CD4-positive, alpha-beta T cell (primary cell): ENCODE measurements at regions not wholly inside any gene's neighbourhood (a gene's known extent, or its start where the extent isn't known, plus 50 kb on each side); places are given as distances from the start of the nearest gene placed in this dataset.

Source experiments
- ATAC-seq: fragments of 200-7000 bp; cut with Tn5 transposase; one replicate; pipeline ENCODE4 v1.10.0; 2022; ENCODE audit warnings: mild to moderate bottlenecking; ENCODE audit not compliant: poor library complexity
- CTCF ChIA-PET: fragments of 350-600 bp; sonication (Branson Sonifier 250); formaldehyde crosslinking; loops from one replicate; lab custom pipeline; 2021; ENCODE audit warnings: antibody characterized with exemption, inconsistent platforms; lab: Charles Lee
- POLR2A ChIA-PET: fragments of 350-600 bp; sonication (Branson Sonifier 250); formaldehyde crosslinking; loops from one replicate; lab custom pipeline; 2021; ENCODE audit warnings: antibody characterized with exemption, inconsistent platforms; lab: Charles Lee
- DNase-seq, 14 experiments: peaks; one replicate each; pipeline ENCODE4 v3.0.0-alpha.2; 2013 to 2020; ENCODE audit warnings: mixed read lengths in 2 of 14
- H3K27ac ChIP-seq, 2 donors: one replicate each; pipeline versions ENCODE4 v1.5.1 to v1.7.0; 2013; ENCODE audit warnings: low read length in 2 of 2, low read depth in 1 of 2, mild to moderate bottlenecking in 1 of 2
- H3K27me3 ChIP-seq, 2 experiments: 1 replicate in 1 of 2; 2 replicates in 1 of 2; pipeline versions ENCODE4 v1.6.1 to v1.7.0; 2013; ENCODE audit warnings: low read length in 2 of 2, control low read depth in 1 of 2, mild to moderate bottlenecking in 1 of 2, moderate library complexity in 1 of 2; ENCODE audit not compliant: insufficient read depth in 2 of 2, control insufficient read depth in 1 of 2
- H3K36me3 ChIP-seq: one replicate; pipeline ENCODE4 v1.6.1; 2013; ENCODE audit warnings: low read length, control low read depth; ENCODE audit not compliant: insufficient read depth
- H3K4me1 ChIP-seq: one replicate; pipeline ENCODE4 v1.6.1; 2013; ENCODE audit warnings: low read length, control low read depth; ENCODE audit not compliant: insufficient read depth
- H3K4me3 ChIP-seq: one replicate; pipeline ENCODE4 v1.5.1; 2013; ENCODE audit warnings: mild to moderate bottlenecking, low read length, moderate library complexity
- H3K9me3 ChIP-seq, 2 experiments: 1 replicate in 1 of 2; 2 replicates in 1 of 2; pipeline versions ENCODE4 v1.6.1 to v1.7.0; 2013; ENCODE audit warnings: low read length in 2 of 2, mild to moderate bottlenecking in 2 of 2, control low read depth in 1 of 2, moderate library complexity in 1 of 2; ENCODE audit not compliant: control insufficient read depth in 1 of 2, insufficient read depth in 1 of 2
- H3K27ac Mint-ChIP-seq: one replicate; pipeline ENCODE4 v1.8.0; 2020; ENCODE audit warnings: mixed read lengths
- H3K27me3 Mint-ChIP-seq: one replicate; pipeline ENCODE4 v1.8.0; 2021; ENCODE audit warnings: mixed read lengths
- H3K36me3 Mint-ChIP-seq: one replicate; pipeline ENCODE4 v1.8.0; 2021; ENCODE audit warnings: low read depth, mixed read lengths
- H3K4me1 Mint-ChIP-seq: one replicate; pipeline ENCODE4 v1.8.0; 2021; ENCODE audit warnings: low read depth, mixed read lengths
- H3K4me3 Mint-ChIP-seq: one replicate; pipeline ENCODE4 v1.8.0; 2020; ENCODE audit warnings: mild to moderate bottlenecking, mixed read lengths
- H3K9me3 Mint-ChIP-seq: one replicate; pipeline ENCODE4 v1.8.0; 2020; ENCODE audit warnings: mixed read lengths
- intact Hi-C, 2 experiments: fragments of 100-400 bp; cut with DNase I in 1 of 2; cut with micrococcal nuclease in 1 of 2; formaldehyde crosslinking; loops; one replicate each; pipeline versions ENCODE4 v1.15.1 to v1.9.0; 2023 to 2025; cut with DNase I, micrococcal nuclease
- TF ChIP-seq, protein P1 (sequence below): fragments of 200-600 bp; IDR thresholded peaks from one replicate; pipeline ENCODE4 v1.8.0; 2022; ENCODE audit warnings: antibody characterized with exemption, mild to moderate bottlenecking

DNA sequence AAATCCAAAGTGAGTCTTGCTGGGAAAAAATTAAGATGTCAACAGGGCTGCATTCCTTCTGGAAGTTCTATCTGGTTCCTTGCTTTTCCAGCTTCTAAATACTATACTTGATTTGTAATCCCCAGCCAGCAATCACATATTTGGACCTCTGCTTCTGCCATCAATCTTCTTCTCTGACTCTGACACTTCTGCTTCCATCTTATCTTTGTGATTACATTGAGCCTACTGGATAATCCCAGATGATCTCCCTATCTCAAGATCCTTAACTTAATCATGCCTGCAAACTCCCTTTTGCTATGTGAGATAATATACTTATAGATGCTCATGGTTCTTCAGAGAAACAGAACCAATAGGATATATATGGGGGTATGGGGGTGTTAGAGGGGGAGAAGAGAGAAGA is 49.9 kb upstream of the ZDHHC17 start:
- CTCF ChIA-PET: no interaction called here
- intact Hi-C loops: no loop called here

More for the DNA sequence above, 49.9 kb upstream of the ZDHHC17 start:
- no peaks in the 10 kb centered on the region for H3K9me3 Mint-ChIP-seq
- no peaks in the 10 kb centered on the region for H3K4me1 Mint-ChIP-seq
- Histone ChIP-seq H3K4me3 (no peak overlapping the region), H3K27ac (no peak overlapping the region), H3K4me1 (no peaks in the 10 kb centered on the region), H3K36me3 (no peaks in the 10 kb centered on the region), H3K9me3 (no peaks in the 10 kb centered on the region), H3K27me3 (peaks cover 5 to 8% of the 10 kb centered on the region in 2 experiments)
- H3K27me3 Mint-ChIP-seq: no peaks in the 10 kb centered on the region
- DNase-seq: no peak
- H3K27ac Mint-ChIP-seq: no peak overlapping the region
- H3K36me3 Mint-ChIP-seq: no peaks in the 10 kb centered on the region
- H3K4me3 Mint-ChIP-seq: no peak overlapping the region
- TF ChIP-seq, protein P1, sequence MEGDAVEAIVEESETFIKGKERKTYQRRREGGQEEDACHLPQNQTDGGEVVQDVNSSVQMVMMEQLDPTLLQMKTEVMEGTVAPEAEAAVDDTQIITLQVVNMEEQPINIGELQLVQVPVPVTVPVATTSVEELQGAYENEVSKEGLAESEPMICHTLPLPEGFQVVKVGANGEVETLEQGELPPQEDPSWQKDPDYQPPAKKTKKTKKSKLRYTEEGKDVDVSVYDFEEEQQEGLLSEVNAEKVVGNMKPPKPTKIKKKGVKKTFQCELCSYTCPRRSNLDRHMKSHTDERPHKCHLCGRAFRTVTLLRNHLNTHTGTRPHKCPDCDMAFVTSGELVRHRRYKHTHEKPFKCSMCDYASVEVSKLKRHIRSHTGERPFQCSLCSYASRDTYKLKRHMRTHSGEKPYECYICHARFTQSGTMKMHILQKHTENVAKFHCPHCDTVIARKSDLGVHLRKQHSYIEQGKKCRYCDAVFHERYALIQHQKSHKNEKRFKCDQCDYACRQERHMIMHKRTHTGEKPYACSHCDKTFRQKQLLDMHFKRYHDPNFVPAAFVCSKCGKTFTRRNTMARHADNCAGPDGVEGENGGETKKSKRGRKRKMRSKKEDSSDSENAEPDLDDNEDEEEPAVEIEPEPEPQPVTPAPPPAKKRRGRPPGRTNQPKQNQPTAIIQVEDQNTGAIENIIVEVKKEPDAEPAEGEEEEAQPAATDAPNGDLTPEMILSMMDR: no peak
- POLR2A ChIA-PET: interaction anchor here (1.4 kb wide), 1 partner anchor 9 kb away, joined by 3 read pairs; no protein-coding TSS in a partner anchor
- ATAC-seq: no peak
